ENCODE measurements at regions not wholly inside any gene's neighbourhood (a gene's known extent, or its start where the extent isn't known, plus 50 kb on each side); places are given as distances from the start of the nearest gene placed in this dataset.
"Not testable (repeated sequence)": the region's sequence is repeated elsewhere in the genome, so short reads cannot be mapped to it uniquely, and the experiment has no call there.

GRCh38 chr3:152621006-152621868 is 213.7 kb upstream of the P2RY1 start:
- no peak for DNase-seq (ENCODE audit: low read depth in 2 of 3, low spot score in 1 of 3)

GRCh38 chr3:152621967-152622810 is 212.7 kb upstream of the P2RY1 start:
- DNase-seq (ENCODE audit: low read depth in 2 of 3, low spot score in 1 of 3), result no peak

- DNase-seq (ENCODE audit: low read depth in 2 of 3, low spot score in 1 of 3), result no peak
These were observed 212.1 kb upstream of the P2RY1 start for GRCh38 chr3:152622811-152623167.

- DNase-seq (ENCODE audit: low read depth in 2 of 3, low spot score in 1 of 3), result no peak
These were observed 211.5 kb upstream of the P2RY1 start for GRCh38 chr3:152623286-152623911.

- no peak for DNase-seq (ENCODE audit: low read depth in 2 of 3, low spot score in 1 of 3)
These were observed 208.7 kb upstream of the P2RY1 start for GRCh38 chr3:152626226-152626625.

- DNase-seq (ENCODE audit: low read depth in 2 of 3, low spot score in 1 of 3), result no peak
These were observed 206.4 kb upstream of the P2RY1 start for GRCh38 chr3:152628496-152628895.

- DNase-seq (ENCODE audit: low read depth in 2 of 3, low spot score in 1 of 3), result no peak
These were observed 205.4 kb upstream of the P2RY1 start for GRCh38 chr3:152629363-152630122.

GRCh38 chr3:152635389-152635788 is 199.5 kb upstream of the P2RY1 start:
- no peak for DNase-seq (ENCODE audit: low read depth in 2 of 3, low spot score in 1 of 3)

GRCh38 chr3:152636651-152637050 is 198.3 kb upstream of the P2RY1 start:
- DNase-seq (ENCODE audit: low read depth in 2 of 3, low spot score in 1 of 3), result no peak

- no peak for DNase-seq (ENCODE audit: low read depth in 2 of 3, low spot score in 1 of 3)
These were observed 196.7 kb upstream of the P2RY1 start for GRCh38 chr3:152638214-152638613.

GRCh38 chr3:152638707-152639450 is 196.1 kb upstream of the P2RY1 start:
- DNase-seq (ENCODE audit: low read depth in 2 of 3, low spot score in 1 of 3), result no peak

- no peak for DNase-seq (ENCODE audit: low read depth in 2 of 3, low spot score in 1 of 3)
These were observed 193.7 kb upstream of the P2RY1 start for GRCh38 chr3:152641198-152641597.

- DNase-seq (ENCODE audit: low read depth in 2 of 3, low spot score in 1 of 3), result no peak
These were observed 192.3 kb upstream of the P2RY1 start for GRCh38 chr3:152642658-152643057.

- DNase-seq (ENCODE audit: low read depth in 2 of 3, low spot score in 1 of 3), result no peak
These were observed 190.5 kb upstream of the P2RY1 start for GRCh38 chr3:152644478-152644877.

GRCh38 chr3:152646004-152646403 is 188.9 kb upstream of the P2RY1 start:
- no peak for DNase-seq (ENCODE audit: low read depth in 2 of 3, low spot score in 1 of 3)

- DNase-seq (ENCODE audit: low read depth in 2 of 3, low spot score in 1 of 3), result no peak
These were observed 184.8 kb upstream of the P2RY1 start for GRCh38 chr3:152650177-152650576.

- DNase-seq (ENCODE audit: low read depth in 2 of 3, low spot score in 1 of 3), result not testable (repeated sequence)
These were observed 184.0 kb upstream of the P2RY1 start for GRCh38 chr3:152650923-152651322.

GRCh38 chr3:152656214-152656971 is 178.5 kb upstream of the P2RY1 start:
- DNase-seq (ENCODE audit: low read depth in 2 of 3, low spot score in 1 of 3), result no peak

GRCh38 chr3:152656972-152657355 is 178.0 kb upstream of the P2RY1 start:
- DNase-seq (ENCODE audit: low read depth in 2 of 3, low spot score in 1 of 3), result no peak

All from stimulated activated CD4-positive, alpha-beta T cell treated with anti-CD3 and anti-CD28 coated beads, Interleukin-12 subunit alpha, Interleukin-12 subunit beta, amount 100 ng/mL, for 48 hours (primary cell).